SW 1271 (cell line): ENCODE measurements at regions not wholly inside any gene's neighbourhood (a gene's known extent, or its start where the extent isn't known, plus 50 kb on each side); places are given as distances from the start of the nearest gene placed in this dataset.
A peak's percentile ranks its signal among the peaks of the same experiment; 100 is the strongest.

Experiments used
- DNase-seq, 2 experiments: peaks; one replicate each; lab custom pipeline; 2025; lab: John Stamatoyannopoulos, UW

DNA sequence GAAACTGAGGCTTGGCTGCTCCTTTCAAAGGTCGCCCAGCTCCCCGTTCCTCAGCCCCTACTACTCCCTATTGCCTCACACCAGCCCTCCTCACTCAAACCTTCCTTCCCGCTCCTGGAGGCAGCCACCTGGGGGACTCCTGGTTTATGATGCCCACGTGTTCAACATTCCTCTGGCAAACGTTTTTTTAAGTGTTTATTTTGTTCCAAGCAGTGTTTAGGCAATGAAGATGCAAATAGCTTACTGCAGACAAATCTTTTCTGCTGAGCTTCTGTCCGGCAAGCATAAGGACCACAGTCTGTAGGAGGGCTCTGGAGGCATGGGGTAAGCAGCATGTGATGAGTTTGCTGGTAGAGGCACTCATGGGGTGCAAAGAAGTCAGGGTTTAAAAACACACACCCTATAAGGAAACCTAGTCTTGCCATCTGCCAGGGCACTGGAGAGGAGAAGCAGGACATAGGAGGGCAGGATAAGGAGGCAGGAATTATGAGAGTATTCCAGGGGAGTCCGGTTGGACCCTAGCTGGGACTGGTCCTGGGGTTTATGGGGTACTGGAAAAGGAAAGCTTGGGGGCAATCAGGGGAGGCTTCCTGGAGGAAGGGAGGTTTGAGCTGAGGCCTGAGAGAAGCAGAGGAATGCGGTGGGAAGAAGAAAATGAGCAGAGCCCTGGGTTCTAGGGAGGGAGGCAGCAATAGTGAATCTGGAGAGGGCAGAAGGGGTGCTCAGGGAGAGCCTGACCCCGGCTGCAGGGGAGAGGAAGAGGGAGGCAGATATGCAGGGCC lies 123.3 kb downstream of the NCOR2 start:
- no peak for DNase-seq

DNA sequence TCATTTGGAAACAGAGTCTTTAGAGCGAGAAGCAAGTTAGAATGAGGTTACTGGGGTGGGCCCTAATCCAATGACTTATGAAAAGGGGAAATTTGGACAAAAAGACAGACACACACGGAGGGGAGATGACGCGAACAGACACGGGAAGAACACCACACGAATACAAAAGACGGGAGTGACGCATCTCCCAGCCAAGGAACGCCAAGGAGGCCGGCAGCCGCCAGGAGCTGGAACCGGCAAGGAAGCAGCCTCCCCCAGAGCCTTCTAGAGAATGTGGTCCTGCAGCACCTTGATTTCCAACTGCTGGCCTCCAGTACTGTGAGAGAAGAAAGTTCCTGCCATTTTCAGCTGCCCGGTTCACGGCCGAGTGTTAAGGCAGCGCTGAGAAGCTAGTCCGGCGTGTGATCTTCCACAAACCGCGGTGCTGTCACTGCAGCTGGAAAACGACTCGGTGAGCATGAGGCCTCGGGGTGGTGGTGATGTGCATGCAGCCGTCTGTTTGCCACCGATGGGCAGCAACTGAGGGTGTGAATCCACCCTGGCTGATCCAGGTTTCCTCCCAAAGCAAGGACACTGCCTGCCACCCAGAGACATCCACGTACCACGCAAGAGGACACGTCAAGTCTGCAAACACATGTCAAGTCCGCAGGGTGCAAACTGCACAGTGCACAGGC lies 124.5 kb downstream of the NCOR2 start:
- DNase-seq, result no peak

DNA sequence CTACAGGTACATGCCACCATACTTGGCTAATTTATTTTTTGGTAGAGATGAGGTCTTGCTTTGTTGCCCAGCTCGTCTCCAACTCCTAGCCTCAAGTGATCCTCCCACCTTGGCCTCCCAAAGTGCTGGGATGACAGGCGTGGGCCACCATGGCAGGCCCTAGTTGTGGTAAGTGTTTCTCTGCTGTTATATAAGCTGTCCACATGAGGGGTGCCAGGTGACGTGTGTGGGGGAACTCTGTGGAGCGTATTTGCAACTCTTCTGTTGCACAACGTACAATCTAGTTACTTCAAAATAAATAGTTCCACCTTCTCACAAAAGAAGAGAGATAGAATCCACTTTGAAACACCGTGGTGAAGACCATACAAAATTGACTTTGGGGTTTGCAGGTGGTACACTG lies 125.1 kb downstream of the NCOR2 start:
- no peak for DNase-seq

DNA sequence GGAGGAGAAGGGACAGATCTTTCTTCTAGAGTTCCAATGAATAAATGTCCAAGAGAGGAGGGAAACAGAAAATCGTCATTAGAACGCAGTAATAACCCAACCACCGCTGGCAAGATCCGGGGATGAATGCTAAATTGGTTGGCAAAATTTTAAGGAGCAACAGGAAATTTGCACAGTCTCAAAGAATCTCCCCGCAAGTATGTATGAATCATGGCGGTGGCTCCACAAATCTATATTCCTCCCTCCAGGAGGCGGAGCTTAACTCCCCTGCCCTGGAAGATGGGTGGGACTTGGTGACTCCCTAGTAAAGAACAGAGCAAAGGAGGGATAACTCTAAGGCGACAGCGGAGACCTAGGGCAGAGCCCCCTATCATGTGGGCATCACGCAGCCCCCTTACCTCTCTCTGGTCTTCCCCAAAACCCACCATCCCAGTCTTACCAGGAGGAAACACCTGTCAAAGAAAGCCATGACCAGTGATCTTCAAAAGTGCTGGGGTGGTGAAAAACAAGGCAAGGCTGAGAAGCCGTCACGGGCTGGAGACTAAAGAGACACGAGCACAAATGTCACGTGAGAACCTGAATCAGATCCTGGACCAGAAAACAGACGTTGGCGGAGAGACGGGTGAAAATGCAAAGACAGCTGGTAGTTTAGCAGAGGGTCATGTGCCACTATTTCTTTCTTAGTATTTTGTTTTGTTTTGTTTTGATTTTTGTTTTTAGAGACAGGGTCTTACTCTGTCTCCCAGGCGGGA lies 125.8 kb downstream of the NCOR2 start:
- peak; percentile 40 to 76 for DNase-seq

DNA sequence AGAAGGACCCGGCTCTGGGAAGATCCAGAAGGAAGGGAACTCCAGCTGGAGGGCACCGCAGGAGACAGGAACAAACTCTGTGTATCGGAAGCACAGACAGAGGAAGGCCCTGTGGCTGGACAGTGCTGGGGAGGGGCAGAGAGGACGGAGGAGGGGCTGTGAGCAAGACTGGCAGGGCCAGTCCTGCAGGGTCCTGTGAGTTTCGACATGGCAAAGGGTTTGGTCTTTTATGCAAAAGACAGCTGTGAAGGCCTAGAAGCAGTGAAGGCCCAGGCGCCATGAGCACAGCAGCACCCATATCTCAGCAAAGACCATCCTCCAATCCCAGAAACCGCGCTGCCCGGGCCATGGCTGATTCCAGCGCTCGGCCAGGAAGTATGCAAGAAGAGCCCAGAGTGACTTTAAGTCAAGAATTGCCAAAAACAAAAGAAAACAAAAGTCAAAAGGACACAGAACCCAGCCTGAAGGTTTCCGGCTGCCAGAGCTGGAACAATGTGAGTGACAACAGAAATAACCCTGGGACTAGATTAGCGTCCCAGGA lies 126.5 kb downstream of the NCOR2 start:
- no peak for DNase-seq

DNA sequence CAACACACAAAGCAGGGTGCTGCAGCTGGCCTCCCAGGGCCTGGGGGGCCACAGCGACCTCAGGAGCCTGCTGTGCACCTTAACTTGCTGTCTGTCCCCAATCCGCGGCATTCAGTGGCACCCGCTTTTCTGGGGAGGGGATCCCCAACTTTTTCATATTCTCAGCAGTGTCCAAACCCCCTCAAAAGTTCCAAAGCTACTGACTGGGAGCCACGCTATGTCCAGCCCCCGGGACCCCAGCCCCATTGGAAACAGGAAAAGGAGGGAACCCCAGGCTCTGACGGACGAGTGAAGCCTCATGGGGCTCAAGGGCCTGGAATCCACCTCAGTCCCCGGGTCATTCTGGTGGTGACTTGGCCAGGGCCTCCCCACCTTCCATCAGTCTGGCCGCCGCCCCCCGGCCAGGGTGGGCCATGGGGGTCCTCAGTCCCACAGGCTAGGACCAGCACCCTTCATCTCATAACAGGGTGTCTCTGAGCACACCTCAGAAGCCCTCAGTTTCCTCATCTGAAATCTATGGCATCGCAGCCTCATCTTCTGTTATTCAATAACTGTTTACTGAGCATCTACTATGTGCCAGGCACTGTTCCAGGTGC lies 127.3 kb downstream of the NCOR2 start:
- DNase-seq, result no peak

DNA sequence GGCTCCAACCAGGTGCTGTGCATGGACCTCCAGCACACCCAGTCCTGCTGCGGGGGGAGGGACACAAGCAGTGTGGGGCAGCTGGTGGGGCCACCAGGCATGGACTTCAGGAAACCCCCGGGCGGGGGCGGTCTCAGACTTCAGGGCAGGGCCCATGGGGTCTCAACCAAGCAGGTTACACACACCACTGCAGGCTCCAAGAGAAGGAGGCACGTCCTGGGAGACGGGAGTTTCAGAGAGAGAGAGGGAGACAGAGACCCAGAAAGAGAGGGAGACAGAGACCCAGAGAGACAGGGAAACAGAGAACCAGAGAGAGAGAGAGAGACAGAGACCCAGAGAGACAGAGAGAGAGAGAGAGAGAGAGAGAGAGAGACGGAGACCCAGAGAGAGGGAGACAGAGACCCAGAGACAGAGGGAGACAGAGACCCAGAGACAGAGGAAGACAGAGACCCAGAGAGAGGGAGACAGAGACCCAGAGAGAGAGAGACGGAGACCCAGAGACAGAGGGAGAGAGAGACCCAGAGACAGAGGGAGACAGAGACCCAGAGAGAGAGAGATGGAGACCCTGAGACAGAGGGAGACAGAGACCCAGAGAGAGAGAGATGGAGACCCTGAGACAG lies 128.9 kb downstream of the NCOR2 start:
- no peak for DNase-seq

DNA sequence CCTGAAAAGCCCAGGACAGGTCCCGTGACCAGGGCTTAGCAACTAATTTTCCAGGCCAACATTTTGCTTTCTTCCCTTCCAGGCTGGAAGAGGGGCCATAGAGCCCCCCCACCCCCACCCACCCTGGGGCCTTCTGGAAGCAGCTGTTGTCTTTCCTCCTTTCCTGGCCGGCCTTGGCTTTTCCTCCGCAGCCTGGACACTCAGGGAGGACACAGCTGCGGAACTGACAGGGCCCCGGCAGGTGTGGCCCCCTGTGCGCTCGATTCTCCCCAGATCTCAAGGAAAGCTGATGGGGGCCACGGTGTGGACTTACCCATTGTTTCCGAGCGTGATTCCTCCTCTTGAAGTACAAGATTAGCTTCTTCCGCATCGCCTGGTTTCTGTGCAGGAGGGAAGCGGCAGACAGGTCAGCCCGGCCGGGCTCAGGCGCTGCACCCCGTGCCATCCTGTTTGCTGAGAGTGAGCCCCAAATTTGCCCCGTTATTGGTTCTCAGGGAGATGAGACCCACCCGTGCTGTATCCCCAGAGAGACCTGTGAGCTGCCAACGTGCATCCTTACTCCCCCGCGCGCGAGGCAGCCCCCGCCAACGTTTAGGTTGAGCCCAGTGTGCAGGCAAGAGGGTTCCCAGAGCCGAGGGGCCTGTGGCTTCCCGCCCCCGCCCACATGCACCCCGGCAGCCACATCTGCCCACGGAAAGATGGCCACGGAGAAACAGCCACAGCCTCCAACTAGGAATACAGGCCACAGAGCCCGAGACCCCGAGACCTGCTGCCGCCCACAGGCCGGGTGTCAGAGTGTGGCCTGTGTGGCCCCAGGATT lies 129.6 kb downstream of the NCOR2 start:
- no peak for DNase-seq

DNA sequence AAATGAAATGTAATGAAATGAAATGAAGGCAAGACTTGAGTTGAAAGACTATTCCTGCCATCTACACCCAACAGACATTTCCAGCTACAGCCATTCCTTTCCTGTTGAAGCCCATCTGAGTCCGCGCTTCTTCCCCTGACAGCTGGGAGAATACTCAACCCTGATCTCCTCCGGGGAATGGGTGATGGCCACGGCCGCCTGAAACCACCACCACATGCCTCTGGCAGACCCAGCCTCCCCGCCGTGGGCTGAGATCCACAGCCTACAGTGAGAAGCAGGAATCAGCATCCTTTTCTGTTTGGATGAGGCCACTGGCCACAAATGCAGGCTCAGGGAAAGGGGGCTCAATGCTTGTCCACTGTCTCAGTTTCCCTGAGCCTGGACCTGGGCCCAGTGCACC lies 130.3 kb downstream of the NCOR2 start:
- DNase-seq, result no peak

DNA sequence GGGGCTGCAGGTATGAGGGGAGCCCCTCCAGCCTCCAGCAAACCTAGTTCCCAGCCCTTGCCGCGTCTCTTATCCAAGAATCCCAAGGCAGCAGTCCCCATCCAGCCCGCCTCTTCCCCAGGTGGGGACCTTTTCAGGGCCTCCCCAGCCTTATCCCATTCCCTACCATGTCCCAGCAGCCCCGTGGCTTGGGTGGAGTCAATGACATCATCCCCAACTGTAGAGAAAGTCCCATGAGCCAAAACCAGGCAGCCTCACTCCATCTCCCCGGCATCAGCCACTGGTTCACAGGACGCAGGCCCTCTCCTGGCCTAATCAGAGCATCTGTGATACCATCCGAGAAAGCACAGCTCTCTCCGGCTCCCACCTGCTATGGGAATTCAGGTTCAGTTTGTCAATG lies 131.0 kb downstream of the NCOR2 start:
- no peak for DNase-seq

DNA sequence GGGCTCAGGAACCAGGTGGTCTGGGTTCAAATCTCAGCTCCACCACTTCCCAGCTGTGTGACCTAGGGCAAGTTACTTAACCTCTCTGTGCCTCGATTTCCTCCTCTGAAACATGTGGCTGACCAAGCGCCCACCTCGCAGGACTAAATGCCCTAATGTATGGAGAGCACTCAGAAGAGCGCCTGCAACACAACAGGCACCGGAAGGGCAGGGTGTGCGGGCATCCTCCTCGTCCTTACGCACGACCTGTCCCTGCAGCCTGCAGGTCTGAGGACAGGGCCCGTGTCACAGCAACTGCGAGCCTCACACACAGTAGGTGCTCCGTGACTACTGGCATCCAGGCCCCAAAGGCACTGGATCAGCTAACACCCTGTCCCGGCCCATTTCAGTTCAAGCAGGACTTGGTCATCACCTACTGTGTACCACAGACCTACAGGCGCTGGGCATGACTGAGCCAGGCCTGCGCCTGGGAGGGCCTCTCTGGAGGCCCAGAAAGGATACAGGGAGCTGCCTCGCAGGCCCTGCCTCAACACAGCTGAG lies 131.5 kb downstream of the NCOR2 start:
- DNase-seq, result no peak

DNA sequence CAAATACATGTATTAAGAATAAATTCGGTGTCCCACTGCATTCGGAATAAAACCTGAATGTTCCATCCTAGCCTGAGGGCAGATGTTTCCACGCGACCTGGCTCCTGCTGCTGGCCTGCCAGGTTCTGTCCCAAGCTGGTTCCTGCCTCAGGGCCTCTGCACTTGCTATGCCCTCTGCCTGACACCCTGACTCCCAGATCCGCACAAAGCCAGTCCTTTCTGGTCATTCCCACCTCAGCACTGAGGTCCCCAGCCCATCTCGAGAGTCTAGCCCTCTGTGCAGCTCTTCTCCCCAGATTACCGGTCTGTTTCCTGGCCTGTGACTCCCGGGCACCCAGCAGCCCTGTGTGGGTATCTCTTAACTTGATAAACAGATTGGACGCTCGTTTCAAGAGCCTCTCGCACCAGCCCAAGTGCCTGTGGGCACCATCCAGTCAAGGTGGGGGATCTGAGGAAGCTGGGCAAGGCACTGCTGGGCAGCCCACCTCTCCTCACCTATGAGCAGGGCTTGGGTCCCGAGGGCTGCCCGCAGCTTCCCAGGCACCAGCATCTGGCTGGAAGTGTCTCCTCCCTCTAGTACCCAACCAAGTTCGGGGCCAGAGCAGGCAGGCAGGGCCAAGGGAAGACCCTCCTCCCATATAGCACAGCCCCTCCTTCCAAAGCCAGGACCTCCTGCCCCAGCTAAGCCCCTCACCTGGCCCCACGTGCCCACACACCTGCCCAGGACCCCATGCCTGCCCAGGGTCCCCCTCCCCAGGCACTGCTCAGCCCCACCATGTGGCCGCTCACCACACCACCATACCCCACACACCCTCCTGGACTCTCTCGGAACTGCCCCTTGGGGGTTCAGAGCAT lies 132.2 kb downstream of the NCOR2 start:
- DNase-seq, result no peak

DNA sequence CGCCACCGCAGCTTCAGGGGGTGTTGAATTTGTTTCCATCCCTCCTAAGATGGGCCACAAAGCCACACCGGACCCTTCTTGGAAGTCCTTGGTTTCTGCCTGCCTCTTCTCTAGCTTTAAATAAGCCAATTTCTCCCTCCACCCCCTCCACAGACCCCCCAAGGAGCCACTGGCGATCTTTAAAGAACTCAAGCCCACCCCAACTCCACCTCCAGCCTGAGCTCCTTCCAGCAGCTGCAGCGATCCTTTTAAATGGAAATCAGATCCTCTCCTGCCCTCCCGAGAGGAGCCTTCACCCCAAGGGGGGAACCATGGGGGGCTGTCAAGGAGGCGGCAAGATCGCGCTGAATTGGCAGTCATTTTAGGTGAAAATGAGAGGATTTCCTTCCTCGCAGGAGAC lies 133.1 kb downstream of the NCOR2 start:
- no peak for DNase-seq

DNA sequence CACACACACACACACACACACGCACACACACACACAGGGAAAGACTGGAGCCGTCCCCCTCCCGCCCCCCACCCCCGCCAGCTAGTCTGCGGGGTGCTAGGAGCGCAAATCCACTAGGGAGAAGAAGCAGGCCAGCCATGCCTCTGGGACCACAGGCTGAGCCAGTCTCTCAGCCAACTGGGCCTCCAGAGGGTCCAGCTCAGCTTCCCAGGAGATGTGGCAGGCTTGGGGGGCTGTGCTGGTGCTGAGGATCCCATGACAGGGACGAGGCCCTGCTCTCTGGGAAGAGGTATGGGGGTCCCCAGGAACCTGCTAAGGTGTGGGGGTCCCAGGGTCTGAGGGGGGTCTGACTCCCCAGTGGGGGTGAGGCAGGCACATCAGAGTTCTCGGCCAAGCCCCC lies 133.5 kb downstream of the NCOR2 start:
- no peak for DNase-seq

DNA sequence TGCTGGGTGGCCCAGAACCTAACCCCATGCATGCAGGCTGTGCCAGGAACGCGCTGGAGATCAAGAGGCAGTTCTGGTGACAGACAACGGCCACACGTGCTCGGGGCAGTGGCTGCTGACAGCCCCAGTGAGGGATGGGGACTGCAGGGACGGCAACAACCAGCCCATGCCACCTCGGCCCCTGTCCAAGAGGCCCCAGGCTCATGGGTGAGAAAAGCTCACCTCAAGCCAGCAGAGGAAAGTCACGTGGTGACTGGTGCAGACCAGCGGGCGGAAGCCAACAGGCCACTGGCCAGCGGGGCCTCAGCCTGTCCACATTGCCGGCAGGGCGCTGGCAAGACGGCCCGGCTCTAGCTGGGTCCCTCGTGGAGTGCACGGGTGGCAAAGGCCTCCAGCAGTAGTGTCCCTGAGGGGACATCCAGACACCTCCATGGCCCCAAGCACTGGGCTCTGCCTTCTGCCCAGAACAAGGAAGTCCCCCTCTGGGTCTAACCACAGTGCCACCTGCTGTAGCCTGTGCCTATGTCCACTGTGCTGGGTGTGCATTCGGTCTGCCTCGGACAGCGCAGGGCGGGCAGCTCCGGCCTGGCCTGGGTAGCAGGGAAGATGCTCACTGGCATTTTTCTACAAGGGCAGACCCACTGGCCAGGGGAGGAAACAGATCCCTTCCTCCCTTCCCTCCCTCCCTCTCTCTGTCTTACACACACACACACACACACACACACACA lies 134.1 kb downstream of the NCOR2 start:
- DNase-seq, result no peak

DNA sequence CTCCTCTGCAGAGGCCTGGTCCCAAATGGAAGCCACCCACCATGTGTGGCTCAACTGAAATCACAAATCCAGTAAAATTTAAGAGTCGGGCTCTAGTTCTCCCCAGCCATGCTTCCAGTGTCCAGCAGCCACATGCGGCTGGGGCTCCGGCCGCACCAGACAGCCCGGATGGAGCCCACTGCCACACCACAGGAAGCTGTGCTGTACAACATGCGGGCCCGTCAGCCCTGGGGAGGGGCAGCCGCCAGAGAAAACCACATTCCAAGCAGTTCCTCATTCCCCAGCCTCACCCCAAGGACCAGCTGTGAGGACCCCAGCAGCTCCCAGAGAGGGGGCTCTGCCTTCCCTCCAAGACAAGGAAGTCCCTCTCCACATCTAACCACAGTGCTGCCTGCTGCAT lies 135.0 kb downstream of the NCOR2 start:
- no peak for DNase-seq

DNA sequence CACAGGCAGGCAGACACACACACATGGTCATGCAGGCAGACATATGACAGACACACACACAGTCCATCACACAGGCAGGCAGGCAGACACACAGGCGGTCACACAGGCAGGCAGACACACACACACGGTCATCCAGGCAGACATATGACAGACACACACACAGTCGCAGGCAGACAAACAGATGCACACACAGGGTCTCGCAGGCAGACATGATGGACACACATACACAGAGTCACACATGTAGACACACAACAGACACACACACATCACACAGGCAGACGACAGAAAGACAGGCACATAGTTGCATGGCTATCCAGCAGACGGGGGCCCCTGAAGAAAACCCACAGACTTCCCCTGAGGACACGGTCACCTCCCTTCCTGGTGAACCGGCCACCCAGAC lies 135.4 kb downstream of the NCOR2 start:
- no peak for DNase-seq

DNA sequence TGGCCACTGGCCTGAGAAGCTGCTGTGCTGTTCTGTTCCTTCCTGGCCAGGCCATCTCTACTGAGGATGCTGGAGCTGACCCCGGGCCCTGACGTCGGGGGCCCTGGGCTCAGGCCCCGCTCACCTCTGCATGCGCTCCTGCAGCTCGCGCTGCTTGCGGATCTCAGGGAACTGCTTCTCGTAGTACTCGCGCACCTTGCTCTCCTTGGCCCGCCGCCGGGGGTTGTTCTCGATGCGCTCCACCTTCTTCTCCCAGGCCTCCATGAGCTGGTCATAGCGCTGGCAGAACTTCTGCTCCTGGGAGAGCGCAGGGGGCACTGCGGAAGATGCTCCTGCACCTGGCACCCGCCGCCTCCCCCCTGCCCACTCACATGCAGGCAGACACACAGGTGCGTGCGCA lies 135.6 kb downstream of the RFLNA start:
- DNase-seq, result no peak

DNA sequence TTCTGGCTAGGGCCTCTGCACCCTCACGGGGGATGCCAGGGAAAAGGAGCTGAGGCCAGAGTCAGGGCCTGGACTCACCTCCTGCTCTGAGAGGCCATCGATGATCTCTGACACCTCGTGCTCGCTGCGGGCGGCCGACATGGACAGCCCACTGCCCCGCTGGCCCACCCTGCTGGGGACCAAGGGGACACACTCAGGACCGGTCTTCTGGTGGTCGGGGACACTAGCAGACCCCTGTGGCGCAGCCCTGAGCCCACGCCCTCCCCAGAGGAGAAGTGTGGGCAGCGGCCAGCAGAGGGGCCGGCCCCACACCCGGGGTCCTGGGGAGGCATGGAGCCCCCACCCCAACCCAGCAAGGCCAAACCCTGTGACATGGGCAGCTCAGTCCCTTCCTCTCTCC lies 134.6 kb downstream of the RFLNA start:
- no peak for DNase-seq
